HUDEP-2 (cell line): ENCODE measurements at regions not wholly inside any gene's neighbourhood (a gene's known extent, or its start where the extent isn't known, plus 50 kb on each side); places are given as distances from the start of the nearest gene placed in this dataset.

ENCODE experiments used
- DNase-seq, 76 experiments: peaks; one replicate each; lab custom pipeline; 2025; ENCODE audit not compliant: unreplicated experiment in 76 of 76; lab: John Stamatoyannopoulos, UW

DNA sequence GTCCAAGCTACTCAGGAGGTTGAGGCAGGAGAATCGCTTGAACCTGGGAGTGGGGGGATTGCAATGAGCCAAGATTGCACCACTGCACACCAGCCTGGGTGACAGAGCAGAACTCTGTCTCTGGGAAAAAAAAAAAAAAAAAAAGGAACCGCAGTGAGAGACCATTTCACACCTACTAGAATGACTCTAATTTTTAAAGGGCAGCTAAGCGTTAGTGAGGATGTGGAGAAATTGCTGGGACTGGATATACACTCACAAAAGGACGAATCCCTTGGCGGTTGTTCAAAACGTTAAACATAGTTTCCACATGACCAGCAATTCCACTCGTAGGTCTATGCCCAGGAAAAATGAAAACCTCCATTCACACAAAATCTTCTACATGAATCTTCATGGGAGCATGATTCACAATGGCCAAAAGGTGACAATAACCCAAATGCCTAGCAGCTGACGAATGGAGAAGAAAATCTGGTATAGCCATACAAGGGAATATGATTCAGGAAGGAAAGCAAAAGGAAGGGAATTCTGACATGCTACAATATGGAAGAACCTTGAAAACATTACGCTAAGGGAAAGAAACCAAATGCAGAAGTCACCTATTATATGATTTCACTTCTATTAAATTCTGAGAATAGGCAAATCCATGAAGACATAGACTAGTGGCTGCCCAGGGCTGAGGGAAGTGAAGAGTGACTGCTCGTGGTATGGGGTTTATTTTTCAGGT lies 127.0 kb downstream of the CHSY1 start:
- no peak for DNase-seq

- DNase-seq, result peak in 1 of 76 experiments; percentile 23
Measured at GRCh38 chr15:101123222-101123910, 128.5 kb downstream of the CHSY1 start.

- DNase-seq, result no peak
Measured at GRCh38 chr15:101122806-101123205, 129.0 kb downstream of the CHSY1 start.

GRCh38 chr15:101122266-101122665 lies 129.6 kb downstream of the CHSY1 start:
- DNase-seq, result no peak

DNA sequence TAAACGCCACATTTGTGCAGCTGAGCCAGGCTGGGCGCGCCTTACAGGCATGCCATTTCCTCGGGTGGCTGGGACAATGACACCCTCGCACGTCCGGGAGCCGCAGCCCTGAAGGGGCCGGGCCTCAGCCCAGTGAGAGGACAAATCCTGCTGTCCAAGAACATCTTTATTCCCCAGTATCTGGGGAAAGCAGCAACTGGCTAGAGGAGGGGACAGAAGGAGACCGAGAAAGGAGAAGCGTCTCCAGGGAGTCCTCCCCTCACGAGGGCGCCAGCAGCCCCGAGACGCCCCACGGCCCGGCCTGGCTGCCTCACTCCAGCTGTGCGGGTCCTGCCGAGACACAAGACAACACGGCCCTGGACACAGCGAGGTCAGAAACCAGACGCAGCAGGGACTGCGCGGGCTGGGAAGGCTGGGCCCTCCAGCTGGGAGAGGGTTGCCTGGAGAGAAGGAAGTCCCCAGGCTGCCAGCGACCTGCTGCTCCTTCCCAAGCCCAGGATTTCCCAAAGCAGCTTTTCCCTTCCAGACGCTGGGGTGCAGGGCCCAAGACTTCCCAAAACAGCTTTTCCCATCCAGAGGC lies 130.2 kb downstream of the CHSY1 start:
- peak in 3 of 76 experiments; percentile 6 to 17 (median 12) for DNase-seq

DNA sequence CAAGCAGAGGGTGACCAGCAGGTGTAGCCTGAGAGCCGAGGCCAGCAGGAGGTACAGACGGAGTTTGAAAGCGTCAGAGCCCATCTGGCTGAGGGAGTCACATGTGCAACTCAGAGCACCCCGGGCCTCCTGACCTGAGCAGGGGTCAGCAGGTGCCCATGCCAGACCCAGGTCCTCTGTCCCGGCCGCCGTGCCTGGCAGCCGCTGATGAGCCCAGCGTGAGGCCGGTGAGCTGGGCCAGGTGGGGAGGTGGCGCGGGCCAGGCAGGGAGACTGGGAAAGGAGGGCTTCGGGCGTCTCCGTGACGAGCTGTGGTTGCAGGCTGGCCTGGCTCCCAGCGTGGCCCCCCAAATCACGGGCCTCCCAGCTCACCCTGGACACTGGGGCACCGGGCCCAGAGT lies 130.9 kb downstream of the CHSY1 start:
- DNase-seq, result no peak

- no peak for DNase-seq
Measured at GRCh38 chr15:101120473-101120872, 131.4 kb downstream of the CHSY1 start.
